GM12874 (cell line): ENCODE measurements at regions not wholly inside any gene's neighbourhood (a gene's known extent, or its start where the extent isn't known, plus 50 kb on each side); places are given as distances from the start of the nearest gene placed in this dataset.

Experiments used
- TF ChIP-seq, protein P1 (sequence below): IDR thresholded peaks from 2 replicates; pipeline ENCODE4 v1.5.1; 2011; ENCODE audit warnings: low read depth, mild to moderate bottlenecking, control low read depth, low read length, moderate library complexity; ENCODE audit not compliant: insufficient read depth

DNA sequence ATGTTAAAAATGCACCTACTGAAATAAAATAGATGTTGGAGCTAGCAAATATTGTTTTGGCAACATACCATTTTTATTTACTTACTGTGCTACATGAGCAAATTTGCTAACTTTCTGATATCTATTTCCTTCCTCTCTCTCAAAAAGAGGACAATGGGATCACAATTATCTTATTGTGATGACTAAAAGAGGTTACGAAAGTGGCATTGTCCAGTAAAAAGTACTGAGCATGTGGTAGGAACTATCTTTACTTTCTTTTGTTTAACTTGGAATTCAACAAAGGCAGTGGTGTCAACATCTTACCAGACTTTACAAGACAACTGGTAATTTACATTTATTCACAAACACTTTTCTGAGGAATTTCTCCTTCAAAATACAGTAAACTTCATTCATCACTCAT, 1542.6 kb upstream of the CDH8 start:
- TF ChIP-seq, protein P1, sequence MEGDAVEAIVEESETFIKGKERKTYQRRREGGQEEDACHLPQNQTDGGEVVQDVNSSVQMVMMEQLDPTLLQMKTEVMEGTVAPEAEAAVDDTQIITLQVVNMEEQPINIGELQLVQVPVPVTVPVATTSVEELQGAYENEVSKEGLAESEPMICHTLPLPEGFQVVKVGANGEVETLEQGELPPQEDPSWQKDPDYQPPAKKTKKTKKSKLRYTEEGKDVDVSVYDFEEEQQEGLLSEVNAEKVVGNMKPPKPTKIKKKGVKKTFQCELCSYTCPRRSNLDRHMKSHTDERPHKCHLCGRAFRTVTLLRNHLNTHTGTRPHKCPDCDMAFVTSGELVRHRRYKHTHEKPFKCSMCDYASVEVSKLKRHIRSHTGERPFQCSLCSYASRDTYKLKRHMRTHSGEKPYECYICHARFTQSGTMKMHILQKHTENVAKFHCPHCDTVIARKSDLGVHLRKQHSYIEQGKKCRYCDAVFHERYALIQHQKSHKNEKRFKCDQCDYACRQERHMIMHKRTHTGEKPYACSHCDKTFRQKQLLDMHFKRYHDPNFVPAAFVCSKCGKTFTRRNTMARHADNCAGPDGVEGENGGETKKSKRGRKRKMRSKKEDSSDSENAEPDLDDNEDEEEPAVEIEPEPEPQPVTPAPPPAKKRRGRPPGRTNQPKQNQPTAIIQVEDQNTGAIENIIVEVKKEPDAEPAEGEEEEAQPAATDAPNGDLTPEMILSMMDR = no peak

DNA sequence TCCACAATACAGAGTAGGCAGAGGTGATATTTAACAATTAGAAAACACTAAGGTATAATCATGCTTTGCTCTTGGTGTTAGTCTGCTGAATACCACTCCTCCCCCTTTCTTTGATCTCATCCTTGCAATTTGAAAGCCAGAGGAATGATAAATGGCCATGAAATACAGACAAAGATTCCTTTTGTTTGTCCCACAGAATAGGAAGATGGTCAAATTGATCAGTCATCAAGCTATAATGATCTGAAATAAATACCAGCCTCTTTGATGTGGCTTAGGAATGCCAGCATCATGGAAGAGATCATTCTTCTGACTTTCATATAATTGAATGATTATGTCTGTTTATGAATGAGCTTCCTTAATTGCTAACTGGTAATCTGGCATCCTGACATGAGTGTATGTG, 1541.7 kb upstream of the CDH8 start:
- TF ChIP-seq, protein P1 = no peak

DNA sequence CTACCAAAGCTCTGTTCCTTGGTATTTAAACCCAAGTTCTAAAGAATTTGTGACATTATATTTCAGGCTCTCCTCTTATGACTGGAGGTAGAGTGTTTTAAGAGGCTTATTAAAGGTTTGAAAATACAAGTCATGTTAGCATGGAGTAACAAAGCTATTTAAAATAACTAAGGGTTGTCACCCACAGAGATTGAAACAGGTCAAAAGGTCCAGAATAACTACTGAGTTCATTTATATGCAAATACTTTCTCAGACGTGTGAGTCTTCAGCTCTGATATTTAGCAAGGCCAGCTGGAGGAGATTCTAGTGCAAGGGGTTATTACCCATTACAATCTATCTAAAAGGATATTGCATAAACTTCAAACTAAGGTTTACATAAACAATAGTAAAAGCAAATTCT, 1538.8 kb upstream of the CDH8 start:
- TF ChIP-seq, protein P1 = no peak

DNA sequence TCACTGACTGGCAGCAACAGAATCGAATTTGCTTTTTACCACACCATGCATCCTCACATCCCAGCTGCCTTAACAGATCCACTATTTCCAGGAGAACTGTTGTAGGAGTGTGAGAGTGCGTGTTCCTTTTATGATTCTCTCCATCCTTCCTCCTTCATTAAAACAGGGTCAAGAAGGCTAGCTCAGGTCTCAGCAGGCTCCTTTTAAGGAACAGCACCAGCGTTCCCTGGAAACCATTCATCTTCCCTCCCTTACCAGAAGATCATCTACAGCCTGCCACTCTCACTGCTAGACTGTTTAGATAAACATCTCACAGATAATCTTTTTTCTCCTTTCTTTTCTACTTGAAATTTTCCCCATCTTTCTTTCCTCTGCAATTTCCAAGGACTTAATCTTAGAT, 1531.9 kb upstream of the CDH8 start:
- TF ChIP-seq, protein P1 = no peak

DNA sequence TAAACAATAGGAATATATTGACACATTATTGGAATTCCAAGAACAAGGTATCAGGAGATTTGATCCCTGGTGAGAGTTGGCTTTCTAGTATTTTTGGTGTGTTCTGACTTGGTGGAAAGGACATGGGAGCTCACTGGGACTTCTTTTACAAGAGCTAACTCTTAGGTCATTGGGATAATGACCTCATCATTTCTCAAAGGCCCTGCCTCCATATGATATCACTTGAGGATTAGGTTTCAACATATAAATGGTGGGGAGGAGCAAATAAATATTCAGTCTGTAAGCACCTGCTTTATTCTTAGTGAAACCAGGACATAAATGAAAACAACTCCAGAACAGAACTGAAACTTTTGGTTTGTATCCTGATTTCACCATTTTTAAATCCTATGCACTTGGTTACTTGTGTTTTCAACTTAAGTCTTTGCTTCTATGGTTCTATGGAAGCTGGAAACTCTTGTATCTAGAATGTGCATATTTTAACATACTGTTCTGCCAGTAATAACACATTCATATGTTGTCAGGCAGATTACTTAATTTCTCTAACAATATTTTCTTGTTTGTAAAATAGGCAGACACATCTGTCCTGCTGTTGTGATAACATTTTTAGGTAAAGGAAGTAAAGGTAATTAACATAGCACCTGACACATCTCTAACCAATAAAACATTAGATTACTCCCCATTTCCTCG, 1527.7 kb upstream of the CDH8 start:
- TF ChIP-seq, protein P1 = no peak

DNA sequence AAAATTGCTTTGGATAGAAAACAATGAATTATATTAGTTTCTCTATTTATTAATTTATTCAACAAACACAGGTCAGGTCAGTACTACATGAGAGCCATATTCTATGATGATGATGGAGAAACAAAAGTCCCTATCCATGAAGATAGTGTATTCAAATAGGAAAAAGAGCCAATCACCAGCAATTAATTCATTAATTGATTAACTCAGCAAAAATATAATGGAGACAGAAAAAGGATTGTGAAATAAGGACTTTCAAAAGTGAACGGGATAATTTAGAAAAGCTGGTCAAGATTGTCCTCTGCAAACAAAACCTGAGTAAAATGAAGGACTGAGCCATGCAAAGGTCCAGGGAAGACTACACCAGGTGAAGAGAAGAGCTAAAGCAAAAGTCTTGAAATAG, 1517.7 kb upstream of the CDH8 start:
- TF ChIP-seq, protein P1 = no peak

DNA sequence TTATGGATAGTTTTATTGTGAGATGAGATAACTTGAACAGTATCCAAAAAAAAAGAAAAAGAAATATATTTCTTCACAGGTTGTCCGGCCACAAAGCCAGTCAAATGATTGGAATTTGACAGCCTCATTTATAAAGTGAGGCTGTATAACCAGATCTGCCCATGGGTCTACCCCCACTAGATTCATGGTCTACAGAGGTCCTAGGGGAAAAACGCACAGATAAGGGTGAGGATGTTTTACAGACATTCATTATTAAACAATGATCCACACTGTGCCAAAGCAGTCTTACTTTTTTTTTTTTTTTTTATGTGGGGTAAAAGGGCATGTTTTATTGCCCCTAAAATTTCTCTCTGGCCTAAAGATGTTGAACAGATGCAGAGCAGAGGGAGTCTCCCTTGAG, 1503.0 kb upstream of the CDH8 start:
- TF ChIP-seq, protein P1 = no peak
